ENCODE measurements at regions not wholly inside any gene's neighbourhood (a gene's known extent, or its start where the extent isn't known, plus 50 kb on each side); places are given as distances from the start of the nearest gene placed in this dataset.

- Histone ChIP-seq H4K20me1 (ENCODE audit: low read length) (no peaks in the 10 kb centered on the region), H3K79me2 (ENCODE audit: low read length) (no peaks in the 10 kb centered on the region), H3K9me2 (replicated peaks; ENCODE audit: low read length) (no peaks in the 10 kb centered on the region), H3F3A (ENCODE audit: low read length, unreplicated experiment) (no peaks in the 10 kb centered on the region), H3K9ac (ENCODE audit: low read length) (no peak overlapping the region), H3K4me1 (ENCODE audit: insufficient read depth, low read length) (peaks cover 20% of the 10 kb centered on the region), H3K27me3 (ENCODE audit: low read length) (no peaks in the 10 kb centered on the region), H3K27ac (ENCODE audit: low read length) (no peak overlapping the region), H3K36me3 (ENCODE audit: low read depth, low read length) (no peaks in the 10 kb centered on the region), H3K9me3 (ENCODE audit: low read length) (no peaks in the 10 kb centered on the region), H2AFZ (ENCODE audit: low read length) (no peak overlapping the region), H3K4me3 (ENCODE audit: low read length) (no peak overlapping the region), H3K4me2 (ENCODE audit: low read length) (no peak overlapping the region)
- peak; percentile 42; the same call in 1 of the 2 replicates for ATAC-seq
- TF ChIP-seq EZH2phosphoT487 (IDR thresholded peaks at IDR 0.05; ENCODE audit: borderline replicate concordance, low read length) (no peak), EZH2 (IDR thresholded peaks at IDR 0.05; ENCODE audit: low read length, unreplicated experiment) (no peak), CTCF (conservative IDR thresholded peaks at IDR 0.05; ENCODE audit: low read depth, low read length) (no peak)
- ChIA-PET POLR2A (ENCODE audit: unreplicated experiment) (no interaction called here), CTCF (no interaction called here)
- BruUV-seq (replicated peaks), result no TSS peak
- peak; percentile 22 for DNase-seq
- intact Hi-C loops (cut with micrococcal nuclease), result loop anchor here (10.0 kb wide), 1 partner anchor 364 kb away; no protein-coding TSS in a partner anchor
These were observed 285.4 kb upstream of the USP24 start for GRCh38 chr1:55500601-55501000.

GRCh38 chr1:55490547-55490946, 275.4 kb upstream of the USP24 start:
- Histone ChIP-seq H3K9me3 (ENCODE audit: low read length) (no peaks in the 10 kb centered on the region), H3K27ac (ENCODE audit: low read length) (no peak overlapping the region), H3F3A (ENCODE audit: low read length, unreplicated experiment) (no peaks in the 10 kb centered on the region), H3K27me3 (ENCODE audit: low read length) (no peaks in the 10 kb centered on the region), H3K4me1 (ENCODE audit: insufficient read depth, low read length) (peaks cover 4% of the 10 kb centered on the region), H3K79me2 (ENCODE audit: low read length) (no peaks in the 10 kb centered on the region), H3K4me2 (ENCODE audit: low read length) (no peak overlapping the region), H4K20me1 (ENCODE audit: low read length) (no peaks in the 10 kb centered on the region), H2AFZ (ENCODE audit: low read length) (no peak overlapping the region), H3K4me3 (ENCODE audit: low read length) (no peak overlapping the region), H3K9me2 (replicated peaks; ENCODE audit: low read length) (no peaks in the 10 kb centered on the region), H3K36me3 (ENCODE audit: low read depth, low read length) (no peaks in the 10 kb centered on the region), H3K9ac (ENCODE audit: low read length) (no peak overlapping the region)
- DNase-seq (peak; percentile 28), ATAC-seq (no peak)
- ChIA-PET CTCF (interaction anchor here (0.6 kb wide), 1 partner anchor 142 kb away, joined by 7 read pairs; no protein-coding TSS in a partner anchor), POLR2A (ENCODE audit: unreplicated experiment) (no interaction called here)
- no TSS peak for BruUV-seq (replicated peaks)
- intact Hi-C loops (cut with micrococcal nuclease), result no loop called here
- TF ChIP-seq CTCF (conservative IDR thresholded peaks at IDR 0.05; ENCODE audit: low read depth, low read length), result no peak
- TF ChIP-seq EZH2 (IDR thresholded peaks at IDR 0.05; ENCODE audit: low read length, unreplicated experiment), result no peak
- TF ChIP-seq EZH2phosphoT487 (IDR thresholded peaks at IDR 0.05; ENCODE audit: borderline replicate concordance, low read length), result no peak

GRCh38 chr1:55484173-55484572, 269.0 kb upstream of the USP24 start:
- peak; percentile 33 for DNase-seq
- intact Hi-C loops (cut with micrococcal nuclease), result no loop called here

More at GRCh38 chr1:55484173-55484572, 269.0 kb upstream of the USP24 start:
- BruUV-seq (replicated peaks), result no TSS peak
- no peak overlapping the region for H2AFZ ChIP-seq (ENCODE audit: low read length)
- no peaks in the 10 kb centered on the region for H3F3A ChIP-seq (ENCODE audit: low read length, unreplicated experiment)
- H4K20me1 ChIP-seq (ENCODE audit: low read length), result no peaks in the 10 kb centered on the region
- no peak overlapping the region for H3K9ac ChIP-seq (ENCODE audit: low read length)
- TF ChIP-seq EZH2 (IDR thresholded peaks at IDR 0.05; ENCODE audit: low read length, unreplicated experiment) (no peak), CTCF (conservative IDR thresholded peaks at IDR 0.05; ENCODE audit: low read depth, low read length) (no peak), EZH2phosphoT487 (IDR thresholded peaks at IDR 0.05; ENCODE audit: borderline replicate concordance, low read length) (no peak)
- POLR2A ChIA-PET (ENCODE audit: unreplicated experiment), result no interaction called here
- H3K27ac ChIP-seq (ENCODE audit: low read length), result no peak overlapping the region
- H3K4me3 ChIP-seq (ENCODE audit: low read length), result no peak overlapping the region
- H3K79me2 ChIP-seq (ENCODE audit: low read length), result no peaks in the 10 kb centered on the region
- no peaks in the 10 kb centered on the region for H3K27me3 ChIP-seq (ENCODE audit: low read length)
- CTCF ChIA-PET, result no interaction called here
- no peak overlapping the region for H3K4me2 ChIP-seq (ENCODE audit: low read length)
- ATAC-seq, result peak; percentile 45; the same call in 1 of the 2 replicates
- H3K9me2 ChIP-seq (replicated peaks; ENCODE audit: low read length), result no peaks in the 10 kb centered on the region
- H3K4me1 ChIP-seq (ENCODE audit: insufficient read depth, low read length), result no peaks in the 10 kb centered on the region
- no peaks in the 10 kb centered on the region for H3K9me3 ChIP-seq (ENCODE audit: low read length)
- no peaks in the 10 kb centered on the region for H3K36me3 ChIP-seq (ENCODE audit: low read depth, low read length)
